ENCODE measurements at regions not wholly inside any gene's neighbourhood (a gene's known extent, or its start where the extent isn't known, plus 50 kb on each side); places are given as distances from the start of the nearest gene placed in this dataset.

DNA sequence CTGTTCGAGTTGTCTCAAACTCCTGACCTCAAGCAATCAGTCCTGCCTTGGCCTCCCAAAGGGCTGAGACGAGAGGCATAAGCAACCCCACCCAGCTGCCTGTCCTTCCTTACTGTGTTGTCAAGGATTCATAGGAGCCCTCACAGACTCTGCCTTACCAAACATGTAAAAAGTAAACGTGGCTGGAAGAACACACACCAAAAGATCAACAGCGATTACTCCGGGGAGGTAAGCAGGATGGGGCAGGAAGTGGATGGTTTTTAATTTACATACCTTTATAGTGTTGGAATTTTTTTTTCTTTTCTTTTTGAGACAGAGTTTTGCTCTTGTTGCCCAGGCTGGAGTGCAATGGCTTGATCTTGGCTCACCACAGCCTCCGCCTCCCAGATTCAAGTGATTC, 61.5 kb upstream of the EGLN3 start:
- DNase-seq (ENCODE audit: low spot score), result no peak

DNA sequence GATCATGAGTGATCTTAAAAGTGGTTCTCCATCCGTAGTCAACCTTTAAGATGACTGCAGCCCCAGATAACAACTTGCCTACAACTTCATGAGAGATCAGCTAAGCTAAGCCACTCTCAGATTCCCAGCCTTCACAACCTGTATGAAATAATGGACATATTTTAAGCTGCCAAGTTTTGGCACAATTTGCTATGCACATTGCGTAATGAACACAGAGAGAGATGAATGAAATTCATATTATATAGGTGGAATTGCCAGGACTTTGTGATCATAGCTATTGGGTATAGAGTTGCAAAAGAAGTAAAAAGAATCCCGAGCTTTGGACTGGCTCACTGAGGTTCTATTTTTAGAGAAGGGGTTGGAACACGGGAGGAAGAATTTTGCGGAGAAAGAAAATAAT, 59.1 kb upstream of the EGLN3 start:
- DNase-seq (ENCODE audit: low spot score), result no peak

DNA sequence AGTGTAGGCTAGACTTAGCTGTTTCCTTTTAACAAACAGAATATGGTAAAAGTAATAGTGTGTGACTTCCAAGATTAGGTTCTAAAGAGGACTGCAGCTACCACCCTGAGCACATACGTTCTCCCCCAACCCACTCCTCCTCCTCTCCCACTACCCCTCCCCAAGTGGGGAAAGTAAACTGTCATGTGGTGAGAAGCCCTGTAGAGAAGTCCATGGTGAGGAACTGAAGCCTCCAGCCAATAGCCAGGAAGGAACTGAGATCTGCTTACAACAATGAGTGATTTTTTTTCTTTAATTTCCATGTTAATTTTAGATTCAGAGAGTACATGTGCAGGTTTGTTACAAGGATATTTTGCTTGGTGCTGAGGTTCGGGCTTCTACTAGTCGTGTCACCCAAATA, 57.0 kb upstream of the EGLN3 start:
- no peak for DNase-seq (ENCODE audit: low spot score)

DNA sequence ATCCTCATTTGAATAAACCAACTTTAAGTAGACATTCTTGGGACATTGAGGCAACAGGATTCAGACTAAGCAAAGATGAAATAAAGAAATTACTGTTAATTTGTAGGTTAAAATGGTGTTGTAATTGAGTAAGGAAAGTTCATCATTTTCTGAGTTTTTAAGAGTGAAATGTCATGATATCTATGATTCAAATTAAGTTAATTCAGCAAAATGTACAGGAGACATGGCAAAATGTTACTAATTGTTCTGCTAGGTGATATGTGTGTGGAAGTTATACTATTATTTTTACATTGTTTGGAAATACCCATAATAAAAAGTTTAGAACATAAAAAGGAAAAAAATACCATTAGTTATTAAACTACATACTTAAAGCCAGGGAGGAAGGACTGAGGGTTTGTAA, 55.0 kb upstream of the EGLN3 start:
- DNase-seq (ENCODE audit: low spot score), result no peak

DNA sequence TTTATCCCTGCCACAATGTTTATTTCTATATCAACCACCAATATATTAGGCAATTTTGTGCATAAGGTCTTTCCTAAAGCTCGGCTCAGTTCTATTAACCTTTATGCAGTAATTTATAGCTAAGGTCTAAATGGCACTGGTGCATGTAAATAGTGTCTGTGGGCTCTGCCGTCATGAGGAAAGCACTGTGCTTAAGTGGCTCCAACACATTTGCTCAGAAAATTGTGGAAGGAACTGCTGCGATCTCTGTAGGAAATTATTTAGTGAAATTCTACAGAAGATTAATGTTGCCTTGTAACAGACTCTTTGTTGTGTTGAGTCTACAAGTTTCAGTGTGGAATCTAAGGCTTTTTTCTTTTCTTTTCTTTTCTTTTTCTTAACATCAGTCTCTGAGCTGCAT, 54.0 kb upstream of the EGLN3 start:
- DNase-seq (ENCODE audit: low spot score), result no peak

DNA sequence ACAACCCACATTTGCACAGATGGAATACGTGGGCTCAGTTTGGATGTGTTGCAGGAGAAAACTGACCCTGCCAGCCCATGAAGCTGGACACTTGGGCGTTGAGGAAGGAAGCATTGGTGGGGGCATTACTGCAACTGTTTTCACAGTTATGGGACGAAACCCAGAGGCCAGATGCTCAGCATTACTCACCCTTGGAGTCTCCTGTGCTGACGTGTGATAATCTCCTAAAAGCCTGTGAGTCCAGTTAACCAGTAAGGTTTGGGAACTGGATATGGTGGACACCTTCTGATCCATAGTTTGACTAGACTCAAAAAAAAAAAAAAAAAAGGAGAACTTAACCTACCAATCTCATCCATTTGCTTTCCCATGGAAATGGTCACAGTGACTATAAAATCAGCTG, 52.8 kb upstream of the EGLN3 start:
- no peak for DNase-seq (ENCODE audit: low spot score)

DNA sequence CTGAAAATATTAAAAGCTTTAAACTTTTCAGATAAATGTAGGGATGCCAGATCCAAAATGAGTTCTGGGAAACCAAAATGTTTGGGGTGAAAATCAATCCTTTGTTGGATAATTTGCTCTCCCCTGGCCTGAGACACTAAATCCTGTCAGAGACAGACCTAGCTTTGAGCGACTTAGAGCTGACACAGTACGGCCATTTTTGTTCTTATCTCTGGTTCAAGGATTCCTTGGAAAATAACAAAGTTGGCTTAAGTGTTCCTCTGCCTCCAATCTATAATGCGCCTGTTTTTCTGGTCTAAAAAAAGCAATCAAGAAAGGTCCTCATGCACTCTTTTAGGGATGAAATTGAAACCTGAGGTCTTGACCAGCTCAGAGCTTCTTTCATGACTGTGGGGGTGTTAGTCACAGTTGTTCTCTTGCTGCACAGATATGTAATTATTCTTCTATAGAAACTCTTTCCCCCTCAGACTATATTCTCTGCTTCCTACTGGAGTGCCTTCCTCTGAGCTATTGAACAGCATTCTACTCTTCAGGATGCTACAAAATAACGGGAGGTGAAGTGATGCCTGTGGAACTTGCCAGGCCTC, 52.3 kb upstream of the EGLN3 start:
- no peak for DNase-seq (ENCODE audit: low spot score)

All from CD4-positive, alpha-beta T cell treated with Interleukin-15 for 4 hours (primary cell).